Heart right ventricle (tissue), 16 donors: ENCODE measurements at regions not wholly inside any gene's neighbourhood (a gene's known extent, or its start where the extent isn't known, plus 50 kb on each side); places are given as distances from the start of the nearest gene placed in this dataset.

Experiments
- ATAC-seq, 8 donors: fragments of 200-7000 bp; cut with Tn5 transposase; one replicate each; pipeline ENCODE4 v1.9.1; 2020; ENCODE audit warnings: mild to moderate bottlenecking in 8 of 8, moderate library complexity in 8 of 8, moderate number of reproducible peaks in 1 of 8
- DNase-seq, 2 donors: peaks; one replicate each; pipeline ENCODE4 v3.0.0-alpha.2; 2020
- H3K27ac ChIP-seq, 10 donors: fragments of 200-600 bp; sonication (generic) in 2 of 10; one replicate each; pipeline versions ENCODE4 v1.5.0 to v1.8.0; 2020 to 2022; ENCODE audit warnings: mild to moderate bottlenecking in 3 of 10
- H3K27me3 ChIP-seq, 7 donors: fragments of 200-600 bp; one replicate each; pipeline ENCODE4 v1.8.0; 2021 to 2022; ENCODE audit warnings: mild to moderate bottlenecking in 2 of 7
- H3K36me3 ChIP-seq, 9 donors: fragments of 200-600 bp; sonication (generic) in 1 of 9; one replicate each; pipeline versions ENCODE4 v1.5.0 to v1.8.0; 2020 to 2022; ENCODE audit warnings: mild to moderate bottlenecking in 2 of 9
- H3K4me1 ChIP-seq, 9 donors: fragments of 200-600 bp; sonication (generic) in 1 of 9; one replicate each; pipeline versions ENCODE4 v1.5.0 to v1.8.0; 2020 to 2022; ENCODE audit warnings: mild to moderate bottlenecking in 4 of 9
- H3K4me3 ChIP-seq, 10 donors: fragments of 200-600 bp; sonication (generic) in 2 of 10; one replicate each; pipeline versions ENCODE4 v1.5.0 to v1.8.0; 2020 to 2022; ENCODE audit warnings: mild to moderate bottlenecking in 7 of 10, moderate library complexity in 2 of 10
- H3K9me3 ChIP-seq, 11 donors: fragments of 200-600 bp in 10 of 11; sonication (generic) in 2 of 11; one replicate each; pipeline versions ENCODE4 v1.5.0 to v1.8.0; 2013 to 2022; ENCODE audit warnings: mild to moderate bottlenecking in 2 of 11, control low read depth in 1 of 11, moderate library complexity in 1 of 11
- WGBS, 2 donors: extraction: QIAGEN DNeasy Blood & Tissue Kit; methylation state at CpG; one replicate each; pipeline ENCODE4 v1.1.7; 2013; ENCODE audit warnings: inconsistent platforms in 1 of 2; 5-methylcytosine and 5-hydroxymethylcytosine counted together
- intact Hi-C, 10 donors: fragments of 100-400 bp; cut with DNase I; formaldehyde crosslinking; loops; one replicate each; pipeline versions ENCODE4 v1.11.1 to v1.14.2; 2022
- TF ChIP-seq, protein P1 (sequence below), 9 donors: fragments of 200-600 bp; sonication (generic) in 2 of 9; IDR thresholded peaks; one replicate each; pipeline versions ENCODE4 v1.5.0 to v1.8.0; 2021 to 2022; ENCODE audit warnings: antibody characterized with exemption in 9 of 9, mild to moderate bottlenecking in 5 of 9, moderate library complexity in 1 of 9
- donor health status: Arrhythmogenic right ventricular cardiomyopathy.
- donor health status: ischemic (EF 13 %, LVEDD 7.1; RV severe dilation, severe dysfunction).
- donor health status: healthy with polysubstance abuse.
- donor health status: DM: no; HTN: yes; CAD: no.
- donor health status: DM: no; HTN: no; CAD: no.
- donor health status: ischemic (EF 25% LVEDD 6.9; RV normal size, moderate dysfunction).
- donor health status: ischemic (EF 25% LVEDD 5.7; RV mildly dilated, moderate dysfunction).
- donor health status: healthy.
- donor health status: DM: yes; HTN: yes; CAD: no.
- donor health status: Ischemic cardiomyopathy.
- donor health status: ischemic (EF 35%, LVEDD 5.7; RV mildly dilated, moderate dysfunction).
- donor health status: nonischemic (EF 11% LVEDD 7.7; RV severe dilation, severe dysfunction).
- donor health status: DM: yes; HTN: yes; CAD: no.
- donor health status: PGD.
- donor health status: ischemic (EF 29% LVEDD 5.4; RV normal size, mild dysfunction).
- donor health status: nonischemic (EF 23%, LVEDD 6.1; RV moderate dilation, normal function).

- WGBS, 2 donors = 87 to 88% methylated on average over 2 of the region's 2 CpGs
- no peak for ATAC-seq
- intact Hi-C loops = no loop called here
- no peaks in the 10 kb centered on the region for H3K27me3 ChIP-seq
- no peaks in the 10 kb centered on the region for H3K36me3 ChIP-seq
- H3K4me3 ChIP-seq = no peak overlapping the region
- TF ChIP-seq, protein P1, sequence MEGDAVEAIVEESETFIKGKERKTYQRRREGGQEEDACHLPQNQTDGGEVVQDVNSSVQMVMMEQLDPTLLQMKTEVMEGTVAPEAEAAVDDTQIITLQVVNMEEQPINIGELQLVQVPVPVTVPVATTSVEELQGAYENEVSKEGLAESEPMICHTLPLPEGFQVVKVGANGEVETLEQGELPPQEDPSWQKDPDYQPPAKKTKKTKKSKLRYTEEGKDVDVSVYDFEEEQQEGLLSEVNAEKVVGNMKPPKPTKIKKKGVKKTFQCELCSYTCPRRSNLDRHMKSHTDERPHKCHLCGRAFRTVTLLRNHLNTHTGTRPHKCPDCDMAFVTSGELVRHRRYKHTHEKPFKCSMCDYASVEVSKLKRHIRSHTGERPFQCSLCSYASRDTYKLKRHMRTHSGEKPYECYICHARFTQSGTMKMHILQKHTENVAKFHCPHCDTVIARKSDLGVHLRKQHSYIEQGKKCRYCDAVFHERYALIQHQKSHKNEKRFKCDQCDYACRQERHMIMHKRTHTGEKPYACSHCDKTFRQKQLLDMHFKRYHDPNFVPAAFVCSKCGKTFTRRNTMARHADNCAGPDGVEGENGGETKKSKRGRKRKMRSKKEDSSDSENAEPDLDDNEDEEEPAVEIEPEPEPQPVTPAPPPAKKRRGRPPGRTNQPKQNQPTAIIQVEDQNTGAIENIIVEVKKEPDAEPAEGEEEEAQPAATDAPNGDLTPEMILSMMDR (IDR thresholded peaks at IDR 0.05) = no peak
- no peak for DNase-seq
- H3K4me1 ChIP-seq = no peaks in the 10 kb centered on the region
- no peak overlapping the region for H3K27ac ChIP-seq
- peaks cover 0 to 6% (median 0%) of the 10 kb centered on the region in 11 donors for H3K9me3 ChIP-seq
Measured at GRCh38 chr12:78338054-78338785, 507.5 kb downstream of the NAV3 start.

- intact Hi-C loops = no loop called here
- peaks cover 0 to 11% (median 0%) of the 10 kb centered on the region in 11 donors for H3K9me3 ChIP-seq
- H3K27me3 ChIP-seq = no peaks in the 10 kb centered on the region
- no peak for DNase-seq
- H3K4me3 ChIP-seq = no peak overlapping the region
- H3K36me3 ChIP-seq = no peaks in the 10 kb centered on the region
- H3K4me1 ChIP-seq = no peaks in the 10 kb centered on the region
- ATAC-seq = no peak
- TF ChIP-seq, protein P1 (IDR thresholded peaks at IDR 0.05) = no peak
- H3K27ac ChIP-seq = no peak overlapping the region
- 87 to 91% methylated on average over 4 of the region's 4 CpGs for WGBS, 2 donors
Measured at GRCh38 chr12:78340406-78340805, 509.7 kb downstream of the NAV3 start.

DNA sequence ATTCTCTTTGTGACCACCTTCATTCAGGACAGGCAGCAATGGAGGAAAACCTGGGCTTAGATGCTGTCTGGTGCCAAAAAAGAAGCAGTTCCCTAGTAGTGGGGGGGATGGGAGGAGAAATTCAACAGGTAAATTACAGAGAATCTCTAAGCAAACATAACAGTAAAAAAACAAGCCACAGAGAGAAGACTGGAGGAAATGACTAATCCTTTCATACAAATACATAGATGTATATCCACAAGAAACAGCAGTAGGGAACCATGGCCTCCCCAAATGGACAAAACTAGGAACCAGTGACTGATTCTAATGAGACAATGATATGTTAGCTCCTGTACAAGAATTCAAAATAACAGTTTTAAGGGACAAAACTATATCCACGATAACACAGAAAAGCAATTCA lies 513.0 kb downstream of the NAV3 start:
- ATAC-seq = no peak
- WGBS, 2 donors = 88 to 89% methylated on average over 1 of the region's 1 CpG
- TF ChIP-seq, protein P1 (IDR thresholded peaks at IDR 0.05) = no peak
- H3K4me3 ChIP-seq = no peak overlapping the region
- no peaks in the 10 kb centered on the region for H3K27me3 ChIP-seq
- H3K36me3 ChIP-seq = no peaks in the 10 kb centered on the region
- intact Hi-C loops = no loop called here
- no peak for DNase-seq
- H3K9me3 ChIP-seq = peaks cover 0 to 35% (median 9%) of the 10 kb centered on the region in 11 donors
- no peaks in the 10 kb centered on the region for H3K4me1 ChIP-seq
- no peak overlapping the region for H3K27ac ChIP-seq

DNA sequence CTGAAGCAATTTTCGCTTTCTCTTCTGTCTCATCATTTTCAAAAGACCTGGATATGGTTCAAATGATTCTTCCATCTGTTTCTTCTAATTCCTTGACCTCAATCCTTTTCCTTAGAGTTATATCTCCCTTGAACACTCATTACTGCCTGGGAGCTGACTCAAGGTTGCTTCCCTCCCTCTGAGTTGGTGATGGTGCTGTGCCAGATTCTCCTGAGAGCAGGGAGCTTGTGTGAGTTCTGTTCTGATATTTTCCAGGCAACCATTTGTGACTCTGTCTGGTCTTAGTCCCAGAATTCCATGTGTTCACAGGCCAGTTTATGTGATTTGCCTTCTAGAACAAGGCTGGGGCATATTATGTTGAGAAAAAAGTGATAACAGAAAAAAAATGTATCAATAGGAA lies 505.1 kb upstream of the SYT1 start:
- TF ChIP-seq, protein P1 (IDR thresholded peaks at IDR 0.05) = no peak
- no peak for DNase-seq
- Histone ChIP-seq H3K27me3 (no peaks in the 10 kb centered on the region), H3K4me1 (no peaks in the 10 kb centered on the region), H3K4me3 (no peak overlapping the region), H3K27ac (no peak overlapping the region), H3K9me3 (no peaks in the 10 kb centered on the region), H3K36me3 (no peaks in the 10 kb centered on the region)
- intact Hi-C loops = no loop called here
- 34 to 72% methylated on average over 1 of the region's 1 CpG for WGBS, 2 donors
- ATAC-seq = peak in 1 of 8 donors; percentile 47
